ENCODE measurements at regions not wholly inside any gene's neighbourhood (a gene's known extent, or its start where the extent isn't known, plus 50 kb on each side); places are given as distances from the start of the nearest gene placed in this dataset.

DNA sequence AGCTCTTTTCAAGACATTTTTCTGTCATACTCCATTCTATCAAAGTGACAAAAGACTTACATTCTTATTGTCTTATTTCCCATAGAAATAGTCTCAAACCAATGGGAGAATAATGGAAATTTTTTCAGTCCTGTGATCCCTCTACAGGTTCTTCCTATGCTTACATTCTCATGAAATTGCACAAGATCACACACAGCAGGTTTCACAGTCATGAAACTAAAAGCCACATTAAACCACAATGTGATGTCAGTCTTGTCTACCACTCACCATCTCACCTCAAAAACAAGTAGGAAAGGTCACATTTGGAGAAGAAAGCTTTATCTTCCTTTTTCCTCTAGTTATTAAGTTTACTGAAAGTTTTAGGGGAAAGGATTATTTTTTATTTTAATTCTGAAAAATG is 161.0 kb upstream of the RORA start:
- no peak for TF ChIP-seq POLR2A (IDR thresholded peaks at IDR 0.05; ENCODE audit: low read depth, low read length)
- TF ChIP-seq POLR2AphosphoS5 (IDR thresholded peaks at IDR 0.05; ENCODE audit: insufficient read depth, low read depth, low read length): no peak
- TF ChIP-seq, protein P1, sequence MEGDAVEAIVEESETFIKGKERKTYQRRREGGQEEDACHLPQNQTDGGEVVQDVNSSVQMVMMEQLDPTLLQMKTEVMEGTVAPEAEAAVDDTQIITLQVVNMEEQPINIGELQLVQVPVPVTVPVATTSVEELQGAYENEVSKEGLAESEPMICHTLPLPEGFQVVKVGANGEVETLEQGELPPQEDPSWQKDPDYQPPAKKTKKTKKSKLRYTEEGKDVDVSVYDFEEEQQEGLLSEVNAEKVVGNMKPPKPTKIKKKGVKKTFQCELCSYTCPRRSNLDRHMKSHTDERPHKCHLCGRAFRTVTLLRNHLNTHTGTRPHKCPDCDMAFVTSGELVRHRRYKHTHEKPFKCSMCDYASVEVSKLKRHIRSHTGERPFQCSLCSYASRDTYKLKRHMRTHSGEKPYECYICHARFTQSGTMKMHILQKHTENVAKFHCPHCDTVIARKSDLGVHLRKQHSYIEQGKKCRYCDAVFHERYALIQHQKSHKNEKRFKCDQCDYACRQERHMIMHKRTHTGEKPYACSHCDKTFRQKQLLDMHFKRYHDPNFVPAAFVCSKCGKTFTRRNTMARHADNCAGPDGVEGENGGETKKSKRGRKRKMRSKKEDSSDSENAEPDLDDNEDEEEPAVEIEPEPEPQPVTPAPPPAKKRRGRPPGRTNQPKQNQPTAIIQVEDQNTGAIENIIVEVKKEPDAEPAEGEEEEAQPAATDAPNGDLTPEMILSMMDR (IDR thresholded peaks at IDR 0.05; ENCODE audit: extremely low read depth in 1 of 2, insufficient read depth in 1 of 2, low read depth in 1 of 2, low read length in 2 of 2): no peak
- TF ChIP-seq, protein P2, sequence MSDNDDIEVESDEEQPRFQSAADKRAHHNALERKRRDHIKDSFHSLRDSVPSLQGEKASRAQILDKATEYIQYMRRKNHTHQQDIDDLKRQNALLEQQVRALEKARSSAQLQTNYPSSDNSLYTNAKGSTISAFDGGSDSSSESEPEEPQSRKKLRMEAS (IDR thresholded peaks at IDR 0.05; ENCODE audit: insufficient read depth, insufficient read length): no peak
- TF ChIP-seq EZH2 (IDR thresholded peaks at IDR 0.05; ENCODE audit: borderline replicate concordance, low read depth, low read length, severe bottlenecking): no peak
- no peak for TF ChIP-seq JUN (IDR thresholded peaks at IDR 0.05; ENCODE audit: borderline replicate concordance, insufficient read depth, insufficient read length, low read depth)
- no peak for TF ChIP-seq MYC (IDR thresholded peaks at IDR 0.05; ENCODE audit: low read depth, low read length)
- TF ChIP-seq FOS (IDR thresholded peaks at IDR 0.05; ENCODE audit: borderline replicate concordance, insufficient read depth, low read length): no peak
- TF ChIP-seq GATA2 (IDR thresholded peaks at IDR 0.05; ENCODE audit: insufficient read depth, insufficient read length, low read depth, low read length): no peak
